ENCODE measurements at regions not wholly inside any gene's neighbourhood (a gene's known extent, or its start where the extent isn't known, plus 50 kb on each side); places are given as distances from the start of the nearest gene placed in this dataset.

DNA sequence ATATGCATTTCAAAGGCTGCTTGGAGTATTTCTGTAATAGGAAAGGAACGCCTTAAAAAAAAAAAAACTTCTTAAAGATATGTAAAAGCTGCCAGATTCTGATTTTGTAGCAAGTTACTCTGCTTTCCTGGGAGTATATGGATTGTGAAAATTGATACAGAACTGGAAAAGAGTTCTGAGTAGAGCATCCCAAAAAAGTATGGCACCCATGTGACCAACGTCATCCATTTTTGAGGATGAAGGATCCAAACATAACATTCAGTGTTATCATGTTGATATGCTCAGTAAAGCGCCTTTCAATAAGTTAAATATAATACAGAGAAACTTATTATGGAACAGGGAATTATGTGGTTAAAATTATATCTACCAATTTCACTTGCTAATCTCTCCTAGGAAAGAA is 978.4 kb upstream of the POU3F3 start:
- ChIA-PET POLR2A (ENCODE audit: partially characterized antibody) (no interaction called here), CTCF (ENCODE audit: partially characterized antibody) (interaction anchor here (0.6 kb wide), 1 partner anchor 717 kb away, joined by 3 read pairs; no protein-coding TSS in a partner anchor)
- TF ChIP-seq KDM5A (IDR thresholded peaks at IDR 0.05; ENCODE audit: low read length) (no peak), ASH2L (IDR thresholded peaks at IDR 0.05; ENCODE audit: low read length) (no peak), TAF7 (optimal IDR thresholded peaks at IDR 0.05; ENCODE audit: borderline replicate concordance, low read depth, low read length) (no peak), SP4 (IDR thresholded peaks at IDR 0.05; ENCODE audit: low read length) (no peak), SUZ12 (IDR thresholded peaks at IDR 0.05; ENCODE audit: low read length) (no peak)
- H2BK5ac ChIP-seq (ENCODE audit: low read depth, low read length) = no peak overlapping the region
- H2BK15ac ChIP-seq (ENCODE audit: low read length) = no peak overlapping the region
- WGBS, 2 experiments (ENCODE audit: extremely low coverage in 1 of 2, insufficient coverage in 1 of 2, insufficient read length in 1 of 2, insufficient replicate concordance in 2 of 2, low coverage in 1 of 2, low lambda C conversion rate in 2 of 2, missing lambda C conversion rate in 1 of 2) = 81% methylated on average over 3 of the region's 3 CpGs; no CpG with 5 or more reads in 1 of the 2 experiments
- H2AK5ac ChIP-seq (ENCODE audit: low read depth, low read length) = no peak overlapping the region
- H3K27ac ChIP-seq (ENCODE audit: low read depth, low read length) = no peak overlapping the region
- H3K18ac ChIP-seq (ENCODE audit: extremely low read depth, low read length) = no peak overlapping the region
- no peak overlapping the region for H4K5ac ChIP-seq (ENCODE audit: insufficient read length, low read depth, low read length)
- H3K9ac ChIP-seq (replicated peaks in 1 of 4; ENCODE audit: extremely low read depth in 1 of 4, low read depth in 3 of 4, low read length in 3 of 4) = no peak overlapping the region
- H3K23ac ChIP-seq (ENCODE audit: insufficient read length) = no peak overlapping the region
- H3K9me3 ChIP-seq (ENCODE audit: insufficient read depth in 2 of 2, low read depth in 1 of 2, low read length in 1 of 2) = no peaks in the 10 kb centered on the region
- no peak overlapping the region for H3K14ac ChIP-seq (ENCODE audit: insufficient read length)
- no peak overlapping the region for H3K4ac ChIP-seq (replicated peaks; ENCODE audit: insufficient read length, low read depth, low read length)
- no peak overlapping the region for H2BK20ac ChIP-seq (ENCODE audit: low read length)
- H2BK120ac ChIP-seq (replicated peaks; ENCODE audit: low read depth, low read length) = no peak overlapping the region
- H3K79me2 ChIP-seq (ENCODE audit: control insufficient read depth in 1 of 2, insufficient read depth in 2 of 2, low read length in 2 of 2) = no peaks in the 10 kb centered on the region
- H3K23me2 ChIP-seq (ENCODE audit: low read depth, low read length) = no peaks in the 10 kb centered on the region
- no peaks in the 10 kb centered on the region for H3K27me3 ChIP-seq (replicated peaks in 1 of 4; ENCODE audit: control insufficient read depth in 3 of 4, extremely low read depth in 1 of 4, insufficient read depth in 3 of 4, low read length in 3 of 4)
- no peaks in the 10 kb centered on the region for H3K79me1 ChIP-seq (ENCODE audit: low read depth, low read length)
- DNase-seq (ENCODE audit: low read depth in 1 of 2, low spot score in 2 of 2) (no peak), FAIRE-seq (no peak)
- H3K36me3 ChIP-seq (ENCODE audit: control insufficient read depth in 2 of 4, insufficient read depth in 4 of 4, low read length in 3 of 4) = no peaks in the 10 kb centered on the region
- no peak overlapping the region for H2AFZ ChIP-seq (ENCODE audit: low read length)
- no peak overlapping the region for H2BK12ac ChIP-seq (ENCODE audit: low read depth, low read length)
- no peak overlapping the region for H3K4me3 ChIP-seq (ENCODE audit: extremely low read depth in 1 of 4, insufficient read depth in 2 of 4, low read depth in 3 of 4, low read length in 4 of 4)
- H4K91ac ChIP-seq (replicated peaks; ENCODE audit: insufficient read length, low read length) = no peak overlapping the region
- H3K4me1 ChIP-seq (replicated peaks in 1 of 4; ENCODE audit: control insufficient read depth in 3 of 4, insufficient read depth in 4 of 4, low read length in 3 of 4) = peaks cover 0 to 5% (median 4%) of the 10 kb centered on the region in 4 experiments; a peak in 2 of 7 replicates
- H4K8ac ChIP-seq (ENCODE audit: extremely low read depth, insufficient read depth, low read length) = no peak overlapping the region
- no peak overlapping the region for H3K4me2 ChIP-seq (ENCODE audit: insufficient read depth in 1 of 2, low read depth in 2 of 2, low read length in 2 of 2)
- H3K56ac ChIP-seq (replicated peaks; ENCODE audit: insufficient read length, low read depth, low read length) = no peak overlapping the region
- no peaks in the 10 kb centered on the region for H4K20me1 ChIP-seq (replicated peaks in 1 of 2; ENCODE audit: control insufficient read depth in 1 of 2, insufficient read depth in 2 of 2, low read length in 2 of 2)

Data from H1 (cell line).